HG03175 (cell line): ENCODE measurements at regions not wholly inside any gene's neighbourhood (a gene's known extent, or its start where the extent isn't known, plus 50 kb on each side); places are given as distances from the start of the nearest gene placed in this dataset.
"Not testable (repeated sequence)": the region's sequence is repeated elsewhere in the genome, so short reads cannot be mapped to it uniquely, and the experiment has no call there.

Experiments
- ATAC-seq: cut with Tn5 transposase; IDR thresholded peaks from one replicate; pipeline ENCODE4 v1.9.1; 2021; ENCODE audit warnings: mild to moderate bottlenecking, moderate library complexity; ENCODE audit not compliant: unreplicated experiment

DNA sequence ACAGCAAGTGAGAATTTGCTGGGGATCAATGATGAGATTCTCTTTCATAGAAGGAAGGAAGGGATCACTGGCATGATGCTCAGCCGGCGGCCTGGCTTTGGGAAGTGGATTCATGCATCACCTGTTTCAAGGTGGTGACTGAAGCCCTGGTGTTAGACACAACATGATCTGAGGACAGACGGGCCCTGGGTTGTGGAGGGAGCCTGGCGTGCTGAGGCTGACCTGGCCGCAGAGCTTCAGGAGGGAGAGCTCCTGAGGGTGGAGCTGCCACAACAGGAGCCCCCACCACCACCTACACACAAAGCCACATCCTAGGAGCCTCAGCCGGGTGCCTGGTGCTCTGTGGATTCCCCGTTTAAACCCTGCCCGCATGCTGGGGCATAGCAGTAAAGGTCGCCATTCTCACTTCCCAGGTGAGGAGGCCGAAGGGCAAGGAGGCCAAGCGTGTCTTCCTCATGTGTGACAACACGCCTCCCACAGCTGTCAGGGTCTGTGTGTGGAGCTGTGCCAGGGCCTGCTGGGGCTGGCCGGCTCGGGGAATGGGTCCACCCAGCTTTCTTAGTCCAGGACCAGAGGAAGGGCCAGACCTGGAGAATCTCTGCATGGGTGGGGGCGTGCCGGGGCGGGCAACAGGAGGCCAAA is 107.0 kb downstream of the ERMARD start:
- ATAC-seq = no peak

DNA sequence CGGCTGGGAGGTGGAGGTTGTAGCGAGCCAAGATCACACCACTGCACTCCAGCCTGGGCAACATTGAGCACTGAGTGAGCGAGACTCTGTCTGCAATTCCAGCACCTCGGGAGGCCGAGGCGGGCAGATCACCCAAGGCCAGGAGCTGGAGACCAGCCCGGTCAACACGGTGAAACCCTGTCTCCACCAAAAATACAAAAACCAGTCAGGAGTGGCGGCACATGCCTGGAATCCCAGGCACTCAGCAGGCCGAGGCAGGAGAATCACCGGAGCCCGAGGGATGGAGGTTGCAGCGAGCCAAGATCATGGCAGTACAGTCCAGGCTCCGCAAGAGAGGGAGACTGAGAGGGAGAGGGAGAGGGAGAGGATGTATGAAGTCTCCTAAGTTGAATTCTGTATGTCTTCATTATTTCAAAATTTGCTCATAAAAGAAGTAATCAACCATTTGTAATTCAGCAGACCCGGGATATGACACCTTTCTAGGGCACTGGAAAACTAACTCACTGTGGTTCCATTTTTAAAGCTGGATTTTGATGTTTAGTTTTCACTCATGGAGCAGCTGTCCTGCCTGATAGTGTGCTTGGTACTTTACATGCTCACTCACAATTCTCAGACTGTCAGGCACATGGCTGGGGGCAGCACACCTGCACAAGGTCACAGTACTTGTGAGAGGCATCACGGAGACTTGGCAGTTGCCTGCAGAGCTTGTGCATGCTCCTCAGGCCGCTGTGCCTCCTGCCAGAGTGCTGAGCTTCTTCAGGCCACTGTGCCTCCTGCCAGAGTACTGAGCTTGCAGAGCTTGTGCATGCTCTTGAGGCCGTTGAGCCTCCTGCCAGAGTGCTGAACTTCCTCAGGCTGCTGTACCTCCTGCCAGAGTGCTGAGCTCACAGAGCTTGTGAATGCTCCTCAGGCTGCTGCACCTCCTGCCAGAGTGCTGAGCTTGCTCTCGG is 106.2 kb downstream of the ERMARD start:
- ATAC-seq = no peak

DNA sequence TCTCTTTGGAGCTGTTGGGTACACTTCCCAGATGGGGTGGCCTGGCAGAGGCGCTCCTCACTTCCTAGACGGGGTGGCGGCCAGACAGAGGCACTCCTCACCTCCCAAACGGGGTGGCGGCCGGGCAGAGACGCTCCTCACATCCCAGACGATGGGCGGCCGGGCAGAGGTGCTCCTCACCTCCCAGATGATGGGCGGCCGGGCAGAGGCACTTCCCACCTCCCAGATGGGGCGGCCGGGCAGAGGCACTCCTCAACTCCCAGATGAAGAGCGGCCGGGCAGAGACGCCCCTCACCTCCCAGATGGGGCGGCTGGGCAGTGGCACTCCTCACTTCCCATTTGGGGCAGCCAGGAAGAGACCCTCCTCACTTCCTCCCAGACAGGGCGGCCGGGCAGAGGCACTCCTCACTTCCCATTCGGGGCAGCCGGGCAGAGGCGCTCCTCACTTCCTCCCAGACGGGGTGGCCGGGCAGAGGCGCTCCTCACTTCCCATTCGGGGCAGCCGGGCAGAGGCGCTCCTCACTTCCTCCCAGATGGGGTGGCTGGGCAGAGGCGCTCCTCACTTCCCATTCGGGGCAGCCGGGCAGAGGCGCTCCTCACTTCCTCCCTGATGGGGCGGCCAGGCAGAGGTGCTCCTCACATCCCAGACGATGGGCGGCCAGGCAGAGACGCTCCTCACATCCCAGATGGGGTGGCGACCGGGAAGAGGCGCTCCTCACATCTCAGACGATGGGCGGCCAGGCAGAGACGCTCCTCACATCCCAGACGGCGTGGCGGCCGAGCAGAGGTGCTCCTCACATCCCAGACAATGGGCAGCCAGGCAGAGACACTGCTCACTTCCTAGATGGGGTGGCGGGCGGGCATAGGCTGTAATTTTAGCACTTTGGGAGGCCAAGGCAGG is 105.3 kb downstream of the ERMARD start:
- ATAC-seq = not testable (repeated sequence)

DNA sequence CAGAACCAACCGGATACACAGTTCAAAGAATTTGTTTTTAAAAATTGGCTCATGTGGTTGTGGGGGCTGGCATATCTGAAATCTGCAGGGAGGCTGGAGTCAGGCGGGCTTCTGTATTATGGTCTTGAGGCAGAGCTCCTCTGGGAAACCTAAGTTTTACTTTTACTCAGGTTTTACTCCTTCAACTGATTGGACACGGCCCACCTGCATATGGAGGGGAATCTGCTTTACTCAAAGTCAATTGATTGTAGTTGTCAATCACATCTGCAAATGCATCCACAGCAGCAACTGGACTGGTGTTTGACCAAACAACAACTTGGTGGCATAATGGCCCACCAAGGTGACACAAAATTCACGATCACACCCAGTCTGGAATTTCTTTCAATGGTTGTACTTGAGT is 103.4 kb downstream of the ERMARD start:
- ATAC-seq = no peak

DNA sequence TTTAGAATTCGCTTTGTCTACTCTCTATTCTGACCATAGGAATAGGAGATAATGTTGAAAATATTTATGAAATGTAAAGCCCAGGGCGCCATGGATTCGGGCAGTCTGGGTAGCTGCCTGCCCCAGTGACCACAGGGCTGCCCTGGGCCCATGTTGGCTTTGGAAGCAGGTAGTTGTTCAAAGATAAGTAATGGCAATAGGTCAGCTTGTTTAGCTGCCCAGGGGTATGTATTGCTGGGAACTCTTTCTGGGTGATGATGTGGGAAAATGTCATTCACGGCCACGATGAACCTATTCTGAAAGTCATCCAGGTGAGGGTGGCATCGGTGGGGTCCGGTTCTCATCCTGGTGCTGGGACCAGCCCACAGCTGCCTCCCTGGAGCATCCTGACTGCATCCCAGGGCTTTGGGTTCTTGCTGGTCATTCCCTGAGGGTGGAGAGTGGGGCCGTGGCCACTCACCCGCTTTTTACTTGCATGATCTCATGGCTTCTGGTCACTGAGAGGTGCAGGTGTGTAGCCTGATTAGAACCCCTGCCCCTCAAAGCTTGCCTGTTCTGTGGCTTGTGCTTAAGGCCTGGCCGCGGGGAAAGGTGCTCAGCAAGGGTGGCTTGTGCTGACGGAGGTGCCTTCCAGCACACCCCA is 102.8 kb downstream of the ERMARD start:
- ATAC-seq = no peak

DNA sequence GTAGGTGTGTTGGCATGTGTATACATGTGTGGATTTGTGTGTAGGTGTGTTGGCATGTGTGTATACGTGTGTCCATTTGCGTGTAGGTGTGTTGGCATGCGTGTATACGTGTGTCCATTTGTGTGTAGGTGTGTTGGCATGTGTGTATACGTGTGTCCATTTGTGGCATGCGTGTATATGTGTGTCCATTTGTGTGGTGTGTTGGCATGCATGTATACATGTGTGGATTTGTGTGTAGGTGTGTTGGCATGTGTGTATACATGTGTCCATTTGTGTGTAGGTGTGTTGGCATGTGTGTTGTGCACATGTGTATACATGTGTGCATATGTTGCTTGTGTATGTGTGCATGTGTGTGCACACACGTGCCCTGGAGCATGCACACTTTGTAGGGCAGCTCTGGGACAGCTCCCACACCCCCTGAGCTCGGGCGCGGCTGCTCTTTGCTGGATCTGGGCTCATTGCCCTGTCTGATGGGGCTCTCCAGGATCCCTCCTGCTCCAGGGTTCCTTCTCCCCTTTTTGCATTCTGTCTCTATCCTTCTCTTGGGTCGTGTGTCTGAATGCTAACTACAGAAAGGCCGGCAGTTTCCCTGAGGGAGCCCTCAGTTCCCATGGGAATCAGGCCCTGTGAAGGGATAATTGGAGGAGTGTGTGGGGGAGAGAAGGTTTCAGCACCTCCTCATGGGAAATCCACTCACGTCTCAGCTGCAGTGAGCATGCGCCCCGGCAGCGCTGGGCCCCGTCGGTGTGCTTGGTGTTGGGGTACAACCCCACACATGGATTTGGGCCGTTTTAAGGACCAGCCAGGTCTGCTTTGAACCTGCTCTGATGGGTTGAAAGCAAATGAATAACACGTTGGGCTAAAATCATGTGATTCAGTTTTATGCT is 102.0 kb downstream of the ERMARD start:
- no peak for ATAC-seq

DNA sequence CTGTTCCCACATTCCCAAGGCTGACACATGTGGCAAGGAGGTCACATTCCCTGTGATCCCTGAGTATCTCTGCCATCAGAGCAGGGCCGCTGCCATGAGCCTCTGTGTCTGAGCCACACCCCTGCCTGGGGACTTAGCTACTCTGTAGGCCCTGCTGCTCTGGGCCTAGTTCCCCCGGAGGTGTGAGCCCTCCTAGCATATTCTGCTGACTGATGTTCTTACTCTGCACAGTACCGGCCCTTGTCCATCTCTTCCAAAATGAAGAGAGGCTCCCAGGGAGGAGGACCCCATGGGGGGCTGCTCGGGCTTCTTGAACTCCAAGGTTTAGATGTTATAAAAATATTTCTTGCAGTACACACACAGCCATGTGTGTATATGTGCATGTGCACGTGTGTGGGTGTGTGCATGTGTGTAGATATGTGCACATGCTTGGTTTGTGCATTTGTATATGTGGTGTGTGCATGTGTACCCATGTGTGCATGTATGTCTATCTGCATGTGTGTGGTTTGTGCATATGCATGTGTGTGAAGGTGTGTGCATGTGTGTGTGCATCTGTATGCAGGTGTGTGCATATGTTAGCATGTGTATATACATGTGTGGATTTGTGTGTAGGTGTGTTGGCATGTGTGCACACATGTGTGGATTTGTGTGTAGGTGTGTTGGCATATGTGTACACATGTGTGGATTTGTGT is 101.2 kb downstream of the ERMARD start:
- ATAC-seq = no peak

DNA sequence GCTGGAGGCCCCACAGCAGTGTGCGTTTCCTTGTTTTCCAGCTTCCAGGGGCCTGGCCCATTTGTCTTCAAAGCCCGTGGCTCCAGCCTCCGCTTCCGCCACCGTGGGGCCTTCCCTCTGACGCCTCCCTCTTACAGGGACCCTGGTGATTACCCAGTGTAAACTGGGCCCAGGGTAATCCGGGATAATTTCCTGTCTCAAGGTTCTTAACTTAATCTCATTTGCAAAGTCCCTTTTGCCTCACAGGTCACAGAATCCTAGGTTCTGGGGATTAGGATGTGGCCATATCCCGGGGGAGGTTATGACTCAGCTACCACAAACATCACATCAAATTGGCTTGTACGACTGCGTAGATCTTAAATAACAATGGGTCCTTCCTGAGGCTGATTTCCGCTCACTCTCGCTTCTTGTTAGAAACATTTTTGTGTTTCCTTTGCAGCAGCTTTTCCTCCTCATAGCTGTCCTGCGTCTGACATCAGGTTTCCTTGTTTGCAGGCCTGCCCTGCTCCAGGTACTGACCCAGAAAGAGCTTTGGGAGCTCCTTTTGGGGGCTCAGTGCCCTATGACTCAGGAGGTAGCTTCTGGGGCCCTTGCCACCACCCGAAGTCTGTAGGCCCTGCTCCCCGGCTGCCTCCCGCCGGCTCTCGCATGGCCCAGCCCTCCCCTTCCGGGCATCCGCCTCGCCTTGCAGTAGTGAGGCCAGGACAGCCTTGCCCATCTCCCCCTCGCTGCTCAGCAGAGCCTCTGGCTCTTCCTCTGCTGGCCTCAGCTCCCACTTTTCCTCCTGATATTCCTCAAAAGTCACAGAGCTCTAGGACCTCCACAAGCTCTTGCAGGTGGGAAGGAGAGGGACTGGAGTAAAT is 100.5 kb downstream of the ERMARD start:
- no peak for ATAC-seq

DNA sequence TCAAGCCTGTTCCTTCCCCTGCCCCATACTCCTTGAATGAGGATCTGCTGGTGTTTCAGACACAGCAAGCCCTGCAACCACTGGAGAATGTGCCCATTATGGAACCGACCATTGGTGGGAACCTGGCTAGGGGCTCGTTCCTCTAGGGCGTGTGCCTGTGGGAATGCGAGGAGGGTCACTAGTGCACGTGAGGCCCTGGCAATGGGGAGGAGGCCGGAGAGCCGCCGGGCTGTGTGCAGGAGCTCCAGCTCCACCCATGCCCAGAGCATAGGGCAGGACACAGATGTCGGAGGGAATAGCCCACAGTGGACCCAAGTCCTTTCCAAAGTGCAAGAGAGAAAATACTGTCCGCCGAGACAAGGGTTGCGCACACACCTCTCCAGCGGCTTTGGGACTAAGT is 99.3 kb downstream of the ERMARD start:
- no peak for ATAC-seq

DNA sequence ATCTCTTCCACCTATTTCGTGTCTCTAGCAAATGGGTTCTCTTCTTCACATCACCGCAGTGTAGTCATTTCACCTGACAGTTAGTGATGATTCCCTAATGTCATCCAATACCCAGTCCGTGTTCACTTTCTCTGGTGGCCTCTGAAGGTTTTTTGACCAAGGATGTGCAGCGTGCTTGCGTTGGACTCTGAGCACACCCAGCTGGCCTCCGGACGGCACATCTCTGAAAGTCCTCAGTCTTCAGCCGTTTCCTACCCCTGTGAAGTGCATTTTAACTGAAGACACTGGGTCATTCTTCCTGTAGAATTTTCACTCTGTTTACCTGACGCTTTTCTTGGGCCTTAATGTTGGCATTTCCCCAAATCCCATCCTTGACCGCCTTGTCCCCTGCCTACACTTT is 98.7 kb downstream of the ERMARD start:
- ATAC-seq = no peak

DNA sequence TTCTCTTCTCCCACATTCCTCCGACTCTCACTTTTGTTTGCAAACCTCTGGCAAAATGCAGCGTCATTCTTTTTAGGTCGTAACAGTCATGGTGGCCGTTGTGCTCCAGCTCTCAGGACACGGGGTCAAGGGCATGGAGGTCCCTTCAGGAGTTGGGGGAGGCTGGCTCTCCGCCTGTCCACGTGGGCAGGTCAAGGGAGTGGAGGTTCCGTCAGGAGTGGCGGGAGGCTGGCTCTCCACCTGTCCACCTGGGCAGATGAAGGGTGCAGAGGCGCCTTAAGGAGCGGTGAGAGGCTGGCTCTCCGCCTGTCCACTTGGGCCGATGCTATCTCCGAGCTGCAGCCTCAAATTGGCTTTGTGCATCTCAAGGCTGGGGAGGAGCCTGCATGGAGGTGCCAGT is 98.0 kb downstream of the ERMARD start:
- ATAC-seq = no peak

DNA sequence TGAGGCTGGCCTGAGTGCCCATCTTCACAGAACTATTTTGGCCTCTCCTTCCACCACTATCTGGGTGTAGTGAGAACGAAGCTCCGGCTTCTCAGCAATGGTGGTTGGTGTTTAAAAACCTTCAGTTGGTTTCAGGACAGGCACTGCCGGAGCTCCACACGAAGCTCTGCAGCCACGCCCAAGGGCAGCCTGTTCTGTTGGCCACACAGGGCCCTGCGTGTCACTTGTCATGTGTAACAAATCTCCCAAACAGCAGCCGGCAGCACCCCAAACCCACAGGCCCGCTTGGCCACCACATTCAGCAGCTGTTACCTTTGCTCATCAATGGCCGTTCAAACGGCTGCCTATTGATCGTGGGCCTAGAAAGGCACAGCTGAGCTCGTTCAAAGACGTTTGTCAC is 97.5 kb downstream of the ERMARD start:
- no peak for ATAC-seq

DNA sequence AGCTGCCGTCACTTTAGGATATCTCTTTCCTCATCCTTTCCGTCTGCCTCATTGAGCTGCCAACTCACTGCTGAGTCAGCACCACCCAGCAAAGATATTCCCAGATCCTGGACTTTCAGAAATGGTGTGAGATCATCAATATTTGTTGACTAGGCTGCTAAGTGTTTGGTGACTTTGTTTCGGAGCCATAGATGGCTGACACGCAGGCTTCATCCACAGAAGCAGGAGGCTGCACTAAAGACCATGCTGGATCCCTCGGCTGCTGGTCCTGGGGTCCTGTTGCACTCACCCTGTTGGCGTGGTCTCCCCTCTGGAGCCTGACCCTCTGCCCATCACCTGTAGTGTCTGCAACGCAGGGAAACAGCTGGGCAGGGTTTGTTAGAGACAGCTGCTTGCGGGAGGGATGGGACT is 96.5 kb downstream of the ERMARD start:
- no peak for ATAC-seq

DNA sequence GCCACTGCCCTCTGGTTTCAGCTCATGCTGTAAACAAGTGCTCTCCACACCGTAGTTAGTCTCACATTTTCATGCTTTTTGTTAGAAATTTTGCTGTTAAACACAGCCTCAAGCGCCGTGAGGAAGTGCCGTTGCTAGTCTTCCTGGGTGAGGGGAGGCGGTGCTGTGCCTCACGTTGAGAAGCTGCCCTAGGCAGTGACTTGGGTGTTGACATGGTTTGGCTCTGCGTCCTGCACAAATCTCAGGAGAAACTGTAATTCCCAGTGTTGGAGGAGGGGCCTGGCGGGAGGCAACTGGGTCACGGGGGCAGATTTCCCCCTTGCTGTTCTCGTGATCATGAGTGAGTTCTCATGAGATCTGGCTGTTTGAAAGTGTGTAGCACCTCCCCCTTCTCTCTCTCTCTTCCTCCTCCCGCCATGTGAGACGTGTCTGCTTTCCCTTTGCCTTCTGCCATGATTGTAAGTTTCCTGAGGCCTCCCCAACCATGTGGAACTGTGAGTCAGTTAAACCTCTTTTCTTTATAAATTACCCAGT is 95.8 kb downstream of the ERMARD start:
- no peak for ATAC-seq

DNA sequence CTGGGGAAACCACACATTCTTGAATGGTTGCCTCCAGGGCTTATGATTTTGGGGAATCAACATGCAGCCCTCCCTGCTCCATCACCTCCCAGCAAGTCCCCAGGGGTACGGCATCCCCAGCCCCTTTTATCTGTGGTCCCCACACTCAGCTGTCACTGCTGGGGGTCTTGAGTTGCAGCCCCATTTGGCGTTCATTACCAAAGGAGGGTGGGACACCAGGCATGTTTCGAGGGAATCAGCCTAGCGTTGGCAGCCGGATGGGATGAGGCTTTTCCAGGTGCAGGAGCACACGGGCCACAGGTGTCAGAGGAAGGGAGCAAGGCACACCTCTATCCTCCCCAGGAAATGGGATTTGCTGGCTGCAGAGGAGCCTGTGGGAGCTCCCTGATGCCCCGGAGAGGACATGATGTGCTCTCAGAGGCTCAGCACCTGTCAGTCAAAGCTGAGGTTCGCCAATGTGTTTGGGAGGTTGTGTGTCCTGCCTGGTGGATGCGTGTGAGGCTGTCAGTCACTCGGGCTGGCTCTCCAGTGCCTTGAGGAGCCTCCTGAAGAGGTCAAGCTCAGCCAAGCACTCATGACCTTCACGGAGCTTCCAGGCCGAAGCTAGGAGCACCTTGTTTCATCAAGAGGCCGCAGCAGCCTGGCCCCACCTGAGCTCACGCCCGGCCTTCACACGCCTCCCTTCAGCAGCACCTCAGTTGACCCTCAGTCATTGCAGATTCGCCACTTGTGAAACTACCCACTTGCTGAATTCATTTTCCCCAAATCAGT is 95.0 kb downstream of the ERMARD start:
- no peak for ATAC-seq

DNA sequence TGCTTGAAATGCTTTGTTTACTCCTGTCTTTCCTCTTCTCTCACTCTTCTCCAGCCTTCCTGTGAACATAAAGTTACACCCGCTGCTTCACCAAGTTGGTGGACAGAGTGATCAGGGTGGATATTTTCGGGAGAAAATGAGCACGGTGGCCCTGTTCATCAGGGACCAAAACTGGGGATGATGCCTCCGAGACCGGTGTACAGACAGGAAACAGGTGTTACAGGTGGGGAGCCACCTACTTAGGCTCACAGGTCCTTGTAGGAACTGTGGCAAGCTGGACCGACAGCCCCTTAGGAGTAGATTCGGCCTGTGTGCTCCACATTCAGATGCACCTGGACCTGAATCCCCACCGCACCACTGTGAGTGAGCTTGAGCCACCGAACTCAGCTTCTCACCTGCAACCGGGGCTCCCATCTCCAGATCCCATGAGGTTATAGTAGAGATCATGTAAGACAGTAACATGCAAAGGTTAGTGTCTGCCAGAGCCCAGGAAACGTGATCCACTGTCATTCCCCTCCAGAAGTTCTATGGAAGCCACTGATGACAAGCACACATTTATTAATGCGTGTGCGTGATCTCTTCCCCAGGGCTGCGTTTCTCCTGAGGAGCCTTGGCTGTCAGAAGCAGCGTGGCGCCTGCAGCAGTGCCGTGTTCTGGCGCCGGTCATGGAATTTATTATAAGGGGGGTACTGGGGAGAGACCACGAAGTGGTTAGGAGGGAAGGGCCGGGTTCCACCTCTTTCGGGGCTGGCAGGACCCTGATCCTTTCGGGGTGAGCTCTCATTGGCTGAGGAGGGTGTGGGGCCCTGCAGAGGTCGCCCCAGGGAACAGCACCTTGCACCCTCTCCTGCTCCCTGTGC is 94.2 kb downstream of the ERMARD start:
- ATAC-seq = no peak
